ENCODE measurements at regions not wholly inside any gene's neighbourhood (a gene's known extent, or its start where the extent isn't known, plus 50 kb on each side); places are given as distances from the start of the nearest gene placed in this dataset.

DNA sequence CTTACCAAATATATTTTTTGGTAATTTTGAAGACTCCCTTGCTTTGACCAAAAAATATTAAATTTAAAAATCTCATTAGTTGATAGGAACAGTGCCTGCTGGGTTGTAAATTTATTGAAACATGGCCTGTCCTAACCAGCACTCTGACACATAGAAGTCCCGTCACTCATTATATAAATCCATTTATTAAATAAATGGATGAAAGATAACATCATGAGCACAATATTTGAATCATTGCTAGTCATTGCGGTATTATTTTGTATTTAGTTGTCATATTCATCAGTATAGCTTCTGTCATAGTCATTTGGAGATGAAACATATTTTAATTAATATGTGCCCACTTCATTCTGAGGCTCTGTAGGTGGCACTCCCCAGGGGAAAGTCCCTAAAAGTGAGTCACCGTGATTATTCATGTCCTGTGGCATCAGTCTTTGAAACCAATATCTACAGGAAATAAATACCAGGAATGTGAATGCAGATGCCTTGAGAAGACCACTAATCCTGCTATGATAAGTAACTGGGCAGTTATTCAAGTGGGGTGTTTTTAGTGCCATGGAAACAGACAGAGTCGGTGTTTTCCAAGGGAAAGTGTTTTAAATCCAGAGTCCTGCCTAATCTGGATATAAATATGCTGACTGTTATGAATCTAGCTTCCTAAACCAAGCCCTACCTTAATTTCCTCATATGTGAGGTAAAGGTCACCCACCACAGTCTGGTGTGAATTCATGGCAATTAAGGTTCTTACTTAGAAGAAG is 302.0 kb downstream of the DUSP10 start:
- Histone ChIP-seq H3K4me2 (ENCODE audit: low read length) (no peak overlapping the region), H2AFZ (ENCODE audit: low read length) (no peak overlapping the region), H3K4me3 (ENCODE audit: low read depth, low read length, poor library complexity, severe bottlenecking) (no peak overlapping the region), H3K27me3 (ENCODE audit: insufficient read depth, low read length) (0 out of 2 replicates have a peak, but pooled peaks cover 3% of the 10 kb centered on the region), H3K79me2 (ENCODE audit: insufficient read depth, low read length) (no peaks in the 10 kb centered on the region), H3K9me2 (ENCODE audit: low read depth, low read length) (no peaks in the 10 kb centered on the region), H3K9ac (ENCODE audit: low read length) (no peak overlapping the region), H3K9me3 (ENCODE audit: low read length) (no peaks in the 10 kb centered on the region), H3F3A (ENCODE audit: insufficient read depth, low read length) (no peaks in the 10 kb centered on the region), H4K20me1 (ENCODE audit: insufficient read depth, low read length) (no peaks in the 10 kb centered on the region), H3K27ac (ENCODE audit: low read depth, low read length, poor library complexity, severe bottlenecking) (no peak overlapping the region), H3K4me1 (ENCODE audit: insufficient read depth, low read length, severe bottlenecking) (no peaks in the 10 kb centered on the region), H3K36me3 (ENCODE audit: insufficient read depth, low read length) (no peaks in the 10 kb centered on the region)
- TF ChIP-seq, protein P1, sequence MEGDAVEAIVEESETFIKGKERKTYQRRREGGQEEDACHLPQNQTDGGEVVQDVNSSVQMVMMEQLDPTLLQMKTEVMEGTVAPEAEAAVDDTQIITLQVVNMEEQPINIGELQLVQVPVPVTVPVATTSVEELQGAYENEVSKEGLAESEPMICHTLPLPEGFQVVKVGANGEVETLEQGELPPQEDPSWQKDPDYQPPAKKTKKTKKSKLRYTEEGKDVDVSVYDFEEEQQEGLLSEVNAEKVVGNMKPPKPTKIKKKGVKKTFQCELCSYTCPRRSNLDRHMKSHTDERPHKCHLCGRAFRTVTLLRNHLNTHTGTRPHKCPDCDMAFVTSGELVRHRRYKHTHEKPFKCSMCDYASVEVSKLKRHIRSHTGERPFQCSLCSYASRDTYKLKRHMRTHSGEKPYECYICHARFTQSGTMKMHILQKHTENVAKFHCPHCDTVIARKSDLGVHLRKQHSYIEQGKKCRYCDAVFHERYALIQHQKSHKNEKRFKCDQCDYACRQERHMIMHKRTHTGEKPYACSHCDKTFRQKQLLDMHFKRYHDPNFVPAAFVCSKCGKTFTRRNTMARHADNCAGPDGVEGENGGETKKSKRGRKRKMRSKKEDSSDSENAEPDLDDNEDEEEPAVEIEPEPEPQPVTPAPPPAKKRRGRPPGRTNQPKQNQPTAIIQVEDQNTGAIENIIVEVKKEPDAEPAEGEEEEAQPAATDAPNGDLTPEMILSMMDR (IDR thresholded peaks at IDR 0.05; ENCODE audit: low read length): no peak
- no peak for TF ChIP-seq EZH2 (IDR thresholded peaks at IDR 0.05; ENCODE audit: borderline replicate concordance, low read length)

DNA sequence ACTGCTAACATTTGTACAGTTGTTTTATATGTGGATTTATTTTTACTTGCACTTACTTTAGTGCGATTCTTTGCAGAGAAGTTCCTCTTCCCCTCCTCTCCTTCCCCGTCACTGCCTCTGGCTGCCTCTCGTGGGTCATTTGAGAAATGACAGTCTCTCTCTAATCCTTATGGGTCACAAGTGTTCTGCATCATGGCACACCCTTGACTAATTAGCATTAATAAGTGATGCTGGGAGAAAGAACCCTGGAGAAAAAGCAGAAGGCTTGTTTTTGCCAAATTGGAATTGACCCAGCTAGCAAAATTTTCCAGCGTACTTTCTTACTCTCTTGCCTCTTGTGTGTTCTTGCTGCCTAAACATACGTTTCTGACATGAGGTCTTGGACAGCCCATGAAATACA is 301.2 kb downstream of the DUSP10 start:
- Histone ChIP-seq H3F3A (ENCODE audit: insufficient read depth, low read length) (no peaks in the 10 kb centered on the region), H3K27me3 (ENCODE audit: insufficient read depth, low read length) (0 out of 2 replicates have a peak, but pooled peaks cover 3% of the 10 kb centered on the region), H3K27ac (ENCODE audit: low read depth, low read length, poor library complexity, severe bottlenecking) (no peak overlapping the region), H3K79me2 (ENCODE audit: insufficient read depth, low read length) (no peaks in the 10 kb centered on the region), H4K20me1 (ENCODE audit: insufficient read depth, low read length) (no peaks in the 10 kb centered on the region), H3K4me3 (ENCODE audit: low read depth, low read length, poor library complexity, severe bottlenecking) (no peak overlapping the region), H3K4me2 (ENCODE audit: low read length) (no peak overlapping the region), H3K9me2 (ENCODE audit: low read depth, low read length) (no peaks in the 10 kb centered on the region), H3K36me3 (ENCODE audit: insufficient read depth, low read length) (no peaks in the 10 kb centered on the region), H3K9me3 (ENCODE audit: low read length) (no peaks in the 10 kb centered on the region), H3K9ac (ENCODE audit: low read length) (no peak overlapping the region), H2AFZ (ENCODE audit: low read length) (no peak overlapping the region), H3K4me1 (ENCODE audit: insufficient read depth, low read length, severe bottlenecking) (no peaks in the 10 kb centered on the region)
- no peak for TF ChIP-seq EZH2 (IDR thresholded peaks at IDR 0.05; ENCODE audit: borderline replicate concordance, low read length)
- TF ChIP-seq, protein P1 (IDR thresholded peaks at IDR 0.05; ENCODE audit: low read length): no peak

DNA sequence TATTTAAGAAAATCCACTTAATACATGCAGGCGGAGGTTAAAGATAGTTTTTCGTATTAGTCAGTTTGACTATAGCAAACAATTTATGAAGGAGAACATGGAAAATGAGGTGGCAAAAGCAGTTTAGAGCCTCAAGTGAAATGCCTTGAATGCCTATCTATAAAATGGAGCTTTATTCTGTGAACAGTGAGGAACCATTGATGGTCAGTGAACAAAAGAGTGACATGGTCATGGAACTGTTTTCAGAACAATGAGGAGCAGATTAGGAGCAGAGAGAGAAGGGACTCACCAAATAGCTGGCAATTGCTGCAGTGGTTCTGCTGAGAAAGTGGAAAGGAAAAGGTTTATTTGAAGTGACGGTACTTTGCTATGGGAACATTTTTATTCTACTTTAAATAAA is 299.8 kb downstream of the DUSP10 start:
- TF ChIP-seq EZH2 (IDR thresholded peaks at IDR 0.05; ENCODE audit: borderline replicate concordance, low read length): no peak
- TF ChIP-seq, protein P1 (IDR thresholded peaks at IDR 0.05; ENCODE audit: low read length): no peak
- no peaks in the 10 kb centered on the region for H3K79me2 ChIP-seq (ENCODE audit: insufficient read depth, low read length)

More for the DNA sequence above, 299.8 kb downstream of the DUSP10 start:
- Histone ChIP-seq H3F3A (ENCODE audit: insufficient read depth, low read length) (no peaks in the 10 kb centered on the region), H3K9ac (ENCODE audit: low read length) (no peak overlapping the region), H3K9me3 (ENCODE audit: low read length) (no peaks in the 10 kb centered on the region), H3K27ac (ENCODE audit: low read depth, low read length, poor library complexity, severe bottlenecking) (no peak overlapping the region), H3K4me2 (ENCODE audit: low read length) (no peak overlapping the region), H3K36me3 (ENCODE audit: insufficient read depth, low read length) (no peaks in the 10 kb centered on the region), H3K4me1 (ENCODE audit: insufficient read depth, low read length, severe bottlenecking) (no peaks in the 10 kb centered on the region), H2AFZ (ENCODE audit: low read length) (no peak overlapping the region), H3K4me3 (ENCODE audit: low read depth, low read length, poor library complexity, severe bottlenecking) (no peak overlapping the region), H3K9me2 (ENCODE audit: low read depth, low read length) (no peaks in the 10 kb centered on the region), H4K20me1 (ENCODE audit: insufficient read depth, low read length) (no peaks in the 10 kb centered on the region), H3K27me3 (ENCODE audit: insufficient read depth, low read length) (no peaks in the 10 kb centered on the region)
